Neural cell (in vitro differentiated cells): ENCODE measurements at regions not wholly inside any gene's neighbourhood (a gene's known extent, or its start where the extent isn't known, plus 50 kb on each side); places are given as distances from the start of the nearest gene placed in this dataset.

Experiments
- H2AFZ ChIP-seq: fragments of 200-600, 300-800 bp; sonication (generic), shearing (Covaris generic); 2 replicates; pipeline ENCODE4 v1.6.0; 2014; ENCODE audit warnings: low read depth, mild to moderate bottlenecking, antibody characterized with exemption, low read length, moderate library complexity
- H3F3A ChIP-seq: fragments of 200-600 bp; shearing (Covaris generic); 2 replicates; pipeline ENCODE4 v1.6.1; 2016; ENCODE audit warnings: mild to moderate bottlenecking, moderate library complexity, mixed read lengths, antibody characterized with exemption, low read length; ENCODE audit not compliant: insufficient read depth, poor library complexity, severe bottlenecking
- H3K27ac ChIP-seq: fragments of 200-600, 300-800 bp; sonication (generic), shearing (Covaris generic); 2 replicates; pipeline ENCODE4 v1.5.1; 2014; ENCODE audit warnings: mild to moderate bottlenecking, low read length, moderate library complexity
- H3K27me3 ChIP-seq: fragments of 300-800, 200-600 bp; sonication (generic), shearing (Covaris generic); 2 replicates; pipeline ENCODE4 v1.6.0; 2014; ENCODE audit warnings: mild to moderate bottlenecking, low read depth, low read length, moderate library complexity; ENCODE audit not compliant: insufficient read depth
- H3K36me3 ChIP-seq: fragments of 300-800, 200-600 bp; sonication (generic), shearing (Covaris generic); 2 replicates; pipeline ENCODE4 v1.5.1; 2014; ENCODE audit warnings: mild to moderate bottlenecking, antibody characterized with exemption, low read length, moderate library complexity; ENCODE audit not compliant: insufficient read depth
- H3K4me2 ChIP-seq: fragments of 300-800, 200-600 bp; sonication (generic), shearing (Covaris generic); 2 replicates; pipeline ENCODE4 v1.6.0; 2014; ENCODE audit warnings: mild to moderate bottlenecking, low read length
- H3K4me3 ChIP-seq: fragments of 300-800, 200-600 bp; sonication (generic), shearing (Covaris generic); 2 replicates; pipeline ENCODE4 v1.5.1; 2014; ENCODE audit warnings: mild to moderate bottlenecking, low read length, moderate library complexity
- H3K79me2 ChIP-seq: fragments of 200-600 bp; shearing (Covaris generic); replicated peaks from 2 replicates; pipeline ENCODE4 v1.6.0; 2014; ENCODE audit warnings: mild to moderate bottlenecking, low read length, moderate library complexity; ENCODE audit not compliant: insufficient read depth
- H3K9ac ChIP-seq: fragments of 300-800, 200-600 bp; sonication (generic), shearing (Covaris generic); 2 replicates; pipeline ENCODE4 v1.6.1; 2016; ENCODE audit warnings: mild to moderate bottlenecking, low read length, mixed read lengths
- H3K9me2 ChIP-seq: fragments of 200-600 bp; shearing (Covaris generic); 2 replicates; pipeline ENCODE4 v1.6.1; 2016; ENCODE audit warnings: mild to moderate bottlenecking, low read length, mixed read lengths; ENCODE audit not compliant: insufficient read depth
- H3K9me3 ChIP-seq: fragments of 200-600, 300-800 bp; sonication (generic), shearing (Covaris generic); 2 replicates; pipeline ENCODE4 v1.6.1; 2016; ENCODE audit warnings: mild to moderate bottlenecking, mixed run types, low read length, moderate library complexity, mixed read lengths
- H4K20me1 ChIP-seq: fragments of 200-600 bp; shearing (Covaris generic); 2 replicates; pipeline ENCODE4 v1.6.1; 2016; ENCODE audit warnings: mild to moderate bottlenecking, mixed run types; ENCODE audit not compliant: insufficient read depth
- EP300 ChIP-seq: fragments of 450-650 bp; conservative IDR thresholded peaks from 2 replicates; pipeline ENCODE4 v1.6.1; 2014; ENCODE audit warnings: antibody characterized with exemption, mild to moderate bottlenecking, moderate library complexity; ENCODE audit not compliant: poor library complexity, severe bottlenecking
- EZH2 ChIP-seq: fragments of 200-600, 300-800 bp; shearing (Covaris generic), sonication (generic); IDR thresholded peaks from 2 replicates; pipeline ENCODE4 v1.6.1; 2014; ENCODE audit warnings: antibody characterized with exemption, low read length, borderline replicate concordance, mild to moderate bottlenecking; ENCODE audit not compliant: insufficient read depth, poor library complexity, severe bottlenecking
- MXI1 ChIP-seq: fragments of 450-650 bp; conservative IDR thresholded peaks from 2 replicates; pipeline ENCODE4 v1.6.1; 2014; ENCODE audit warnings: antibody characterized with exemption, mild to moderate bottlenecking; ENCODE audit not compliant: poor library complexity, severe bottlenecking
- POLR2AphosphoS5 ChIP-seq: IDR thresholded peaks from 2 replicates; pipeline ENCODE4 v1.6.1; 2012
- RAD21 ChIP-seq: fragments of 450-650 bp; conservative IDR thresholded peaks from 2 replicates; pipeline ENCODE4 v1.6.1; 2014; ENCODE audit warnings: antibody characterized with exemption, mild to moderate bottlenecking, moderate library complexity
- SMC3 ChIP-seq: fragments of 450-650 bp; conservative IDR thresholded peaks from 2 replicates; pipeline ENCODE4 v1.6.1; 2014; ENCODE audit warnings: antibody characterized with exemption, mild to moderate bottlenecking, moderate library complexity; ENCODE audit not compliant: poor library complexity
- TAF1 ChIP-seq: IDR thresholded peaks from 2 replicates; pipeline ENCODE4 v1.6.1; 2012; ENCODE audit warnings: low read depth
- TF ChIP-seq, protein P1 (sequence below): IDR thresholded peaks from 2 replicates; pipeline ENCODE4 v1.6.1; 2012; ENCODE audit warnings: borderline replicate concordance
- TF ChIP-seq, protein P2 (sequence below): fragments of 450-650 bp; IDR thresholded peaks from 2 replicates; pipeline ENCODE4 v1.5.1; 2014; ENCODE audit warnings: antibody characterized with exemption, mild to moderate bottlenecking, moderate library complexity; ENCODE audit not compliant: poor library complexity, severe bottlenecking

DNA sequence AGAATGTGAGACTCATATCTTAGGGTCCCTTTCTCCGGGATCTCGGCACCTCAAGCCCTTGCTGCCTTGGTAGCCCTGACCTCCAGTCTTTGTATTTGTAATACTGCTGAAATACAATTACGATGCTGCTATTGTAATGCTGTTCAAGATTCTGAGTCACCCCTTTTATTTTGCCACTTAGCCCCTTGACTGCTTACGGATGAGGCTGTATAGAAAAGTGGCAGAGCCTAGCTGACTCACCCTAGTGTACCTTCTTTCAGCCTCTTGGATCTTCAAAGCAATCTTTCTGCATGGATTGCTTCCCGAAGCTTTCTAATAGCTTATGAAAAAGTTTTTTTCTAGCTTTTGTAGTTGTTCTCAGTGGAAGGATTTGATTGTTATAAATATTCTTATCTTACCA, 187.9 kb downstream of the KCNJ2 start:
- H3K9me2 ChIP-seq = no peaks in the 10 kb centered on the region
- H2AFZ ChIP-seq = no peak overlapping the region
- no peaks in the 10 kb centered on the region for H3K27me3 ChIP-seq
- no peaks in the 10 kb centered on the region for H3K79me2 ChIP-seq
- no peak overlapping the region for H3K4me3 ChIP-seq
- H3K9me3 ChIP-seq = no peaks in the 10 kb centered on the region
- no peak overlapping the region for H3K27ac ChIP-seq
- H3F3A ChIP-seq = no peaks in the 10 kb centered on the region
- H3K9ac ChIP-seq = no peak overlapping the region
- no peak overlapping the region for H3K4me2 ChIP-seq
- no peaks in the 10 kb centered on the region for H3K36me3 ChIP-seq
- TF ChIP-seq EP300 = no peak
- TF ChIP-seq MXI1 = no peak
- TF ChIP-seq POLR2AphosphoS5 = no peak
- TF ChIP-seq EZH2 = no peak
- TF ChIP-seq, protein P1, sequence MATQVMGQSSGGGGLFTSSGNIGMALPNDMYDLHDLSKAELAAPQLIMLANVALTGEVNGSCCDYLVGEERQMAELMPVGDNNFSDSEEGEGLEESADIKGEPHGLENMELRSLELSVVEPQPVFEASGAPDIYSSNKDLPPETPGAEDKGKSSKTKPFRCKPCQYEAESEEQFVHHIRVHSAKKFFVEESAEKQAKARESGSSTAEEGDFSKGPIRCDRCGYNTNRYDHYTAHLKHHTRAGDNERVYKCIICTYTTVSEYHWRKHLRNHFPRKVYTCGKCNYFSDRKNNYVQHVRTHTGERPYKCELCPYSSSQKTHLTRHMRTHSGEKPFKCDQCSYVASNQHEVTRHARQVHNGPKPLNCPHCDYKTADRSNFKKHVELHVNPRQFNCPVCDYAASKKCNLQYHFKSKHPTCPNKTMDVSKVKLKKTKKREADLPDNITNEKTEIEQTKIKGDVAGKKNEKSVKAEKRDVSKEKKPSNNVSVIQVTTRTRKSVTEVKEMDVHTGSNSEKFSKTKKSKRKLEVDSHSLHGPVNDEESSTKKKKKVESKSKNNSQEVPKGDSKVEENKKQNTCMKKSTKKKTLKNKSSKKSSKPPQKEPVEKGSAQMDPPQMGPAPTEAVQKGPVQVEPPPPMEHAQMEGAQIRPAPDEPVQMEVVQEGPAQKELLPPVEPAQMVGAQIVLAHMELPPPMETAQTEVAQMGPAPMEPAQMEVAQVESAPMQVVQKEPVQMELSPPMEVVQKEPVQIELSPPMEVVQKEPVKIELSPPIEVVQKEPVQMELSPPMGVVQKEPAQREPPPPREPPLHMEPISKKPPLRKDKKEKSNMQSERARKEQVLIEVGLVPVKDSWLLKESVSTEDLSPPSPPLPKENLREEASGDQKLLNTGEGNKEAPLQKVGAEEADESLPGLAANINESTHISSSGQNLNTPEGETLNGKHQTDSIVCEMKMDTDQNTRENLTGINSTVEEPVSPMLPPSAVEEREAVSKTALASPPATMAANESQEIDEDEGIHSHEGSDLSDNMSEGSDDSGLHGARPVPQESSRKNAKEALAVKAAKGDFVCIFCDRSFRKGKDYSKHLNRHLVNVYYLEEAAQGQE = no peak
- TF ChIP-seq TAF1 = no peak
- TF ChIP-seq SMC3 = no peak
- TF ChIP-seq, protein P2, sequence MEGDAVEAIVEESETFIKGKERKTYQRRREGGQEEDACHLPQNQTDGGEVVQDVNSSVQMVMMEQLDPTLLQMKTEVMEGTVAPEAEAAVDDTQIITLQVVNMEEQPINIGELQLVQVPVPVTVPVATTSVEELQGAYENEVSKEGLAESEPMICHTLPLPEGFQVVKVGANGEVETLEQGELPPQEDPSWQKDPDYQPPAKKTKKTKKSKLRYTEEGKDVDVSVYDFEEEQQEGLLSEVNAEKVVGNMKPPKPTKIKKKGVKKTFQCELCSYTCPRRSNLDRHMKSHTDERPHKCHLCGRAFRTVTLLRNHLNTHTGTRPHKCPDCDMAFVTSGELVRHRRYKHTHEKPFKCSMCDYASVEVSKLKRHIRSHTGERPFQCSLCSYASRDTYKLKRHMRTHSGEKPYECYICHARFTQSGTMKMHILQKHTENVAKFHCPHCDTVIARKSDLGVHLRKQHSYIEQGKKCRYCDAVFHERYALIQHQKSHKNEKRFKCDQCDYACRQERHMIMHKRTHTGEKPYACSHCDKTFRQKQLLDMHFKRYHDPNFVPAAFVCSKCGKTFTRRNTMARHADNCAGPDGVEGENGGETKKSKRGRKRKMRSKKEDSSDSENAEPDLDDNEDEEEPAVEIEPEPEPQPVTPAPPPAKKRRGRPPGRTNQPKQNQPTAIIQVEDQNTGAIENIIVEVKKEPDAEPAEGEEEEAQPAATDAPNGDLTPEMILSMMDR = no peak
- no peak for TF ChIP-seq RAD21
- no peaks in the 10 kb centered on the region for H4K20me1 ChIP-seq

DNA sequence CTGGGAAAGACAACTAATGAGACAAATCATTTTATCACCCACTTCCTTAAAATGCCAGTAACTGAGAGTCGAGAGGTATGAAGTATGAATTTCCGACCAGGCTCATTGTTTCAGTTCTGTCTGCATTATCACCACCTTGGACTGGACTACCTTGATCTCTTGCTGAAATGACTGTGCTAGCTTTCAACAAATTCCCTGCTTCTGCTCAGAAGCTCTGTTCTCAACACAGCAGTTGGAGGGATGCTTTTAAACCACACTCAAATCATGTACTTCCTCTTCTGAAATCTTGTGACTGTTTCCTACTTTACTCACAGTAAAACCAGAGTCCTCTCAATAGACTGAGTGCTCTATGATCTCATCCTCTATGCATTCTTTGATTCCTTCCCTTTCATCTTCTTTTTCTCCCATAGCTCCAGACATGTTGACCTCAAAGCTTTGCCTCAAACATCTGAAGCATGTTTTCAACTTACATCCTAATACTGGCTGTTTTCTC, 195.8 kb downstream of the KCNJ2 start:
- Histone ChIP-seq H3K79me2 (no peaks in the 10 kb centered on the region), H4K20me1 (no peaks in the 10 kb centered on the region), H3K27me3 (no peaks in the 10 kb centered on the region), H3K9ac (no peak overlapping the region), H3K4me2 (no peak overlapping the region), H3K4me3 (no peak overlapping the region), H3K27ac (no peak overlapping the region), H2AFZ (no peak overlapping the region), H3K9me3 (no peaks in the 10 kb centered on the region), H3K9me2 (no peaks in the 10 kb centered on the region), H3F3A (no peaks in the 10 kb centered on the region), H3K36me3 (no peaks in the 10 kb centered on the region)
- TF ChIP-seq EP300 = no peak
- no peak for TF ChIP-seq SMC3
- no peak for TF ChIP-seq RAD21

DNA sequence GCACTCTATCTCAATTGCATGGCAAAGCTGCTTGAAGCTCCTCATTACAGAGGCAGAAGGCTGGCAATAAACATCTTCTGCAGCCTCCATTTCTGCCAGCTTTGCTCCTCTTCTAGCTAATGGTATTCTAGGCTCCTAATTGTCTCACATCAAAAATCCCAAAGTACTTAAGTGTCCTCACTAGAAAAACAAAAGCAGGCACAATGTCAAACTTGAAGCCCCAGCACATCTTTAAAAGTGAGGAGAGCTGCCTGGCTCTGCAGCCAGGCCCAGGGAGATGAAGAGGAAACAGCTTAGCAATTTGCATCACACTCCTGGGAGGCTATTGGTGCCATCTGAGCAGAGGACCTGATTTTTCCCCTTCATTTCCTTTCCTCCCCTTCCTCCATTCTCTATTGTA, 197.1 kb downstream of the KCNJ2 start:
- H3K4me2 ChIP-seq = no peak overlapping the region
- no peaks in the 10 kb centered on the region for H4K20me1 ChIP-seq

More for the DNA sequence above, 197.1 kb downstream of the KCNJ2 start:
- no peak overlapping the region for H3K4me3 ChIP-seq
- H3K27ac ChIP-seq = no peak overlapping the region
- no peaks in the 10 kb centered on the region for H3K36me3 ChIP-seq
- no peaks in the 10 kb centered on the region for H3K79me2 ChIP-seq
- H3K9ac ChIP-seq = no peak overlapping the region
- H3K27me3 ChIP-seq = no peaks in the 10 kb centered on the region
- no peaks in the 10 kb centered on the region for H3F3A ChIP-seq
- TF ChIP-seq, protein P2 = no peak
- TF ChIP-seq, protein P1 = no peak
- TF ChIP-seq MXI1 = no peak
- no peak for TF ChIP-seq SMC3
- TF ChIP-seq POLR2AphosphoS5 = no peak
- H3K9me3 ChIP-seq = no peaks in the 10 kb centered on the region
- H3K9me2 ChIP-seq = no peaks in the 10 kb centered on the region
- H2AFZ ChIP-seq = no peak overlapping the region
